Activated naive CD8-positive, alpha-beta T cell treated with anti-CD3 and anti-CD28 coated beads, Interleukin-2, amount 50 U/mL, for 16 hours (primary cell): ENCODE measurements at regions not wholly inside any gene's neighbourhood (a gene's known extent, or its start where the extent isn't known, plus 50 kb on each side); places are given as distances from the start of the nearest gene placed in this dataset.

ENCODE experiments used
- DNase-seq: peaks from one replicate; pipeline ENCODE4 v3.0.0-alpha.2; 2020; ENCODE audit warnings: low read depth, low spot score

- no peak for DNase-seq
Observed at GRCh38 chr20:60064554-60065196, 106.5 kb downstream of the CDH26 start.

DNA sequence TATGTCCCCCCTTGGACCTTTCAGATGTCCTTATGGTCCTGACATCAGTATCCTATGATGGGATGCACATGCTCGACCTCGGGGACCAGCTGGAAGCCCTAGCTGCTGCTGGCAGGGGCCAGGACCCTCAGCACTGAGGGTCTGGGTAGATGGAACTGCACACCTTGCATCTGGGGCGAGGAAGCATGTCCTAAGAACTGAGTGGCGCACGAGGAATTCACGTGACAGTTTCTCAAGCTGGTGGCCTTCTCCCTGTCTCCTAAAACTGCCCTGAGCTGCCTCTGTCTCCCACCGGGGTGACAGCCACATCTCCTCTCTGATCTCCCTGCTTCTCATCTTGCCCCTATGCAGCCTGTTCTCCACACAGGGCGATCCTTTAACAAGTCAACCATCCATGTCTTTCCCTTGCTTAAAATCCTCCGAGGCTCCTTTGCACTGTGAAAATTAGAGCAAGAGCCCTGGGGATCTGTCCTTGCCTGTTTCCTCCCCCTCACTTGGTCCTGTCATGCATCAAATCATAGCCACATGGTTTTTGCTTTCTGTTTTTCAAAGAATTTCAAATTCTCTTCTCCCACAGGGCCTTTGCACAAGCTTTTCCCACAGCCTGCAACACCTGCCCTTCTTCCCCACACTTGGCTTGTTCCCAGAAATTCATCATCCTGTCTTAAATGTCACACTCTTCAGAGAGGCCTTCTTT, 107.7 kb downstream of the CDH26 start:
- DNase-seq: no peak

- DNase-seq: no peak
Observed at GRCh38 chr20:60066438-60066823, 108.2 kb downstream of the CDH26 start.

- no peak for DNase-seq
Observed at GRCh38 chr20:60068509-60068908, 110.3 kb downstream of the CDH26 start.

DNA sequence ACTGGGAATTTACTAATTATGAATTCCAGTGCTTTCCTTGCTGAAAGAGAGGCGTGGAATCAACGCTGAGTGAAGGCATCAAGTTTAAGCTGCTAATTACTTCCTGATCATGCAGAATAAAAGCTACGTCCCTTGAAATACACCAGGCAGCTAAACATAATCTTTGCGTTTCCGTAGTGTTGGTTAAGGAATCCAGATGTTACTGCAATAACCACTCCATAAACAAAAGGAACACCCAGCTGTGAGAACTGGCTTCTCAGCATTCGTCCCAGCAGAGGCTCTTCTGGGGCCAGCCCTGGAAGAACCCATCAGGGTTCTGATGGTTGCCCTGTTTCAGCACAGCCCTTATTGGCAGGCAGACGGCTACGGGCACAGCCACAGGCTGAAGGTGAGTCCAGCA, 111.4 kb downstream of the CDH26 start:
- DNase-seq: no peak

DNA sequence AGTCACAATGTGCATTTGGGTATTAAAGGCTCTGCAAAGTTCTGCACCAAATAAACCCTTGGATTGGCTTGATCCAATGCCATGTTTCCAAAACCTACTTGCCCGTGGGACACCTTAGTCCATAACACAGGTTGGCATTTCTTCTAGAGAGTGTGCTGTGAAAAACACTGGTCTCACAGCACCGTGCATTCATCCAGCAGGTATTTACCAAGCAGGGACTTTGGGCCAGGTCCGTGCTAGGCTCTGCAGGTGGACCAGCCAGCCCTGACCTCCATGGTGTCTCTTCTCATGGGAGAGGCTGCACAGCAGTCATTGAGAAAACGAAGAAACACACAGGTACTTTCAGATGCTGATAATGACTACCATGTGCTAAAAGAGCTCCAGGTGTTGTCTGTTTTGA, 112.6 kb downstream of the CDH26 start:
- no peak for DNase-seq

- no peak for DNase-seq
Observed at GRCh38 chr20:60071965-60072364, 113.7 kb downstream of the CDH26 start.

GRCh38 chr20:60073086-60073485, 114.9 kb downstream of the CDH26 start:
- DNase-seq: no peak

DNA sequence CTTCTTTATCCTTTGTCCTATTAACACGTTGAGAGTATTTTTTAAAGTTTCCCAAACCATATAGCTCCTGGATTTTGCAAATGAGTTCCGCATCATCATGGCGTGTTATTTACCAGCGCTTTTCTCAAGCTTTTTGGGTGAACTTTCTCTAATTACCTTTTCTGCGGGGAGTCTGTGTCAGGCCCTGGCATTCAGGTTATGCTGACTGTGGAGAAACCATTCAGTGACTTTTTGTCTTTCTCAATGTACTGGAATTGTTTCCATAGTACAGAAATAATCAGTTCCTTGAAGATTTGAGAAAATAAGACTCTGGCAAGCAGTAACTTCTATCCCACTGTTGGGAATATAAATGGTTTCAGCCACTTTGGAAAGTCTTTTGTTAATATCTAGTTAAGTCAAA, 115.3 kb downstream of the CDH26 start:
- no peak for DNase-seq

- no peak for DNase-seq
Observed at GRCh38 chr20:60074276-60074675, 116.1 kb downstream of the CDH26 start.

DNA sequence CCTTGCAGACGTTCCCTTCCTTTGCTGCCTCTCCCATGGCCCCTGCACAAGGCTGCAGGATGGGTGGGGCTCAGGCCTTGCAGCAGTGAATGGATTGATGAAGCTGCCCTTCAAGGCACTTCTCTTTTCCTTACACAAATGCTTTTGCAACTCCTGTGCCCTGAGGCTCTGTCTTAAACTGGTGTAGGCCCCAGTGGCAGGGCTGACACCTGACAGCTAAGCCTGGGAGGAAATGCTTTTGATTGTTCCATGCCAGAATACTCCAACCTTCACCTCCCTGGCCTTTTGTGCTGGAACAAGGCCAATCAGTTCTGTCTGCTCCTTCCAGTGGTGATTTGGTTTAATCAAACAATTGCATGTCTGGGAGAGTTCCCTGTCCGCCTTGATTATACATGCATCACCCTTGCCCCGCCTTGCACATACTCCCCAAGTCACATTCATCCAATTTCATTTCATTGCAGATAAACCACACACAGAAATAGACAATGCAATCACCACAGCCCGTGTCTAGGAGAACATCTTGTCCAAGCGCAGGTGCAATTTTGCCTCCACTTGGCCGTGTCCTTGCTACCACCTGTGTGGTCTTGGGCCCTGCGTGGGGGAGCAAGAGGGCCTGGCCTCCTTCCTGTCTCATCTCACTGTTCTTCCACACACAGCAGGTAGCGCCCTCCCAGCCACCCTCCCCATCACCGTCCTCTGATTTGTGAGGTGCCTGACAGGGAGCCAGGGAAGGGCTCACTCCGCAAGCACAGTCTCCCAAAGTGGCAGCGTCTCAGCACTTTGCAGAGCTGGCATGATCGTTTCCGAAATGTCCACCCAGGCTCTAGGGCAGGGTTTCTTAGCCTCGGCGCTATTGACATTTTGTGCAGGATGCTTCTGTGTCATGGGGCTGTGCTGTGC, 120.4 kb downstream of the CDH26 start:
- no peak for DNase-seq

DNA sequence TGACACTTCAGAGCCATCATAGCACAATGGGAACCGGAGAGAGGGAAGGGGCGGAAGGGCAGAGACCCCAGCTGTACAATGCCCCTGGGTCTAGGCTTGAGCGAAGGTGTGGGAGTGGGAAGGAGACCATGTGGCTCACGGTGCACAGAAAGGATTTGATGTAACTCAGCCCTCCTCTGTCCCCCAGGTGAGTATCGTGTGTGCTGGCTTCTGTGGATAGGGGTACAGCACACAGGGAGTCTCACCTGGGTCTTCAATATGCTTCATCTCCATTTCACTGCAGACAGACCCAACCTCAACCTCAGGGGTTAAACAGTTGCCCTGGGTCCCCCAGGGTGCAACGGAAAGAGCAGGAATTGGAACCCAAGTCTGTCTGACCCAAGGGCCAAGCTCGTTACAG, 122.2 kb downstream of the CDH26 start:
- DNase-seq: no peak

DNA sequence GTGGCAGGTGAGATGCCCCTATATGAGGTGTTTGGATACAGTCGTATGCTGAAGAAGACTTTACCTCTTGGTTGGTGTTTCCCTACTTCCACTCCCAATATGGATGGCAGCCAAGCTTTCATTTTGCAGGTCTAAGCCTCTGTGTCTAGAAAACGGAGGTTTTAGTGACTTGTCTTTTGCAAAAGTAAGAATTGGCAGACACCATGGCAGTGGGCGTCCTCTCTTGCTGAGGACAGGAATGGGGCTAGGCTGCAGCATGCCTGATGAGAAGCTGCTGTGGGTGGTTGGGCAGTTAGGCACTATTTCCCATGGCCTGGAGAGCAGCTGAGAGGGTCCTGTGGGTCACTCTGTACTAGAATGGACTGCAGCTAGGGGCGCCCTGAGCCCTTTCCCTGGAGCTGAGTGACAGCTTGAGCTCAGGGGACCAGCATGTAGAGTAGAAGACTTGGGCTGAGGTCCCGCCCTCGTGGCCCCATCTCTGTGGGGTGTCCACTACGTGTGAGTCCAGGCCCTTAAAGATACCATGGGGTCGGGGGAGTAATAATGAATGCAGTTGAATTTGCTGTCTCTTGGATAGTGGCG, 127.4 kb downstream of the CDH26 start:
- no peak for DNase-seq

DNA sequence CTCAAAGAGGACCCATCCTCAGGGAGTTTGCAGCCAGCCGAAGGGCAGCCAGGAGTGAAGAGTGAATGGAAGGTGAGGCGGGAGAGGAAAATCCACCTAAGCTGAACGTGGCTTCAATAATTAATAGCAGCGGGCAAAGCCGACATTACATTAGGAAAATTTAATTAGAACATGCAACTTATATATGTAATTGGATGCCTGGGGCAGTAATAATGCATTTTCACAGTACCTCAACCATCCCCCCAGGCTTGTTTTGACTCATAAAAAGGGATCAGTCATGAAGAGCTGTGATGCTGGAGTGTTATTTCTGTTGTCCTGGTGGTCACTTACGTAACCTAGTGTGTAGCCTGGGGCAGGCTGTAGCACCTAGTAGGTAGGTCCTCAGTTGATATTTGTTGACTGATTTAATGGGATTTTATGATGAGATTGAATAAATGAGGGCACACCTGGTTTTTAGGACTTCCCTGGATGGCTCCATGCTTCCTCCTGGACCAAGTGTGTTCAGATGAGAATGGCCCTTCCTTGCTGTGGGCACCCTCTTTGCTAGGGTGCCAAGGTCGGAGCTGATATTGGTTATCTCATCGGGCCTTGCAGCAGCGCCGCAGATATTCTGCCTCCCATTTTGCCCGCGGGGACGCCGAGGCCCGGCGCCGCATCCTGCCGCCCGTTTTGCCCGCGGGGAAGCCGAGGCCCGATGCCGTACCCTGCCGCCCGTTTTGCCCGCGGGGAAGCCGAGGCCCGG, 128.8 kb downstream of the CDH26 start:
- DNase-seq: no peak

DNA sequence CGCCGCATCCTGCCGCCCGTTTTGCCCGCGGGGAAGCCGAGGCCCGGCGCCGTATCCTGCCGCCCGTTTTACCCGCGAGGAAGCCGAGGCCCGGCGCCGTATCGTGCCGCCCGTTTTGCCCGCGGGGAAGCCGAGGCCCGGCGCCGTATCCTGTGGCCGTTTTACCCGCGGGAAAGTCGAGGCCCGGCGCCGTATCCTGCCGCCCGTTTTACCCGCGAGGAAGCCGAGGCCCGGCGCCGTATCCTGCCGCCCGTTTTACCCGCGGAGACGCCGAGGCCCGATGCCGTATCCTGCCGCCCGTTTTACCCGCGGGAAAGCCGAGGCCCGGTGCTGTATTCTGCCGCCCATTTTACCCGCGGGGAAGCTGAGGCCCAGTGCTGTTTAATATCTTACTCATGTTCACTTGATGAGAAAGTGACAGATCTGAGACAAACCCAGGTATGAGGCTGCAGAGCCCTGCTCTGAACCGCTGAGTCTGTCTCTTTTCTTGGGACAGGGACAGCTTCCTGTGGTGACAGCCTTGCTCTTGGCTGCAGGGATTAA, 129.4 kb downstream of the CDH26 start:
- DNase-seq: no peak

DNA sequence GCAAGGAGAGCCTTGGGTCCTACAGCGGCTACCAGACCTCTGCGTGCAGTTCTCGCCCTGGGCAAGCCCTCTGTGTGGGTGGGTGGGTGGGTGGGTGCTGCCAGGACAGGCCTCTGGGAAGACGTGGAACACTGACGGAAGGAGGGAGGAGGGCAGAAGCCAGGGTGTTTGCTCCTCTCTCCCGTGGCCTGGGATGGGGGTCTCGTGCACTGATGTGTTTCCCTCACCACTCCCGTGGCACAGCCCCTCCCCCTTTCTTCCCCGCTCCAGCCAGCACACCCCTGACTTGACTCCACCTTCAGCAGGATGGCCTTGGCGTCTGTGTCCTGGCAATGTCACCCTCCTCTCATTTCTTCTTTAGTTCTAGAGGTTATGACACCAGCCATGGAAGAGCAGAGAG, 130.0 kb downstream of the CDH26 start:
- no peak for DNase-seq

- no peak for DNase-seq
Observed at GRCh38 chr20:60090631-60091030, 132.4 kb downstream of the CDH26 start.

DNA sequence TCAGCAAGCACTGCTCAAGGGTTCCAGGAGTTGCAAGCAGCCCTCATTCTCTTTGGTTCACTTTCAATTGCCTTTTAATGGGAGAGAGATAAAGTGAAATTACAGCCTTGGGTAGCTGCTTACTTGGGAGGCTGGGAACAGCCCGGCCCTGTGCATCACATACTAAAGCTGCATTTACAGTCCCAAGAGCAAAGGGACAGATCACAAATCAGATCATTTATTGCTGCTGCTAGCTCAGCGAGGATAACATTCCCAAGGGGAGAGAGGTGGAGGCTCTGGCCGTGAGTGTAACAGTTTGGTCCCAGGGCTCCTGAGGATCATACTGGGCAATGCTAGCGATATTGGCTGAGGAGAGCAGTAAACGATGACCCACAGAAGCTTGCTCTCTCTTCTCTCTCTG, 133.1 kb downstream of the CDH26 start:
- DNase-seq: no peak

- no peak for DNase-seq
Observed at GRCh38 chr20:60091861-60092260, 133.6 kb downstream of the CDH26 start.

GRCh38 chr20:60092729-60093128, 134.5 kb downstream of the CDH26 start:
- no peak for DNase-seq

GRCh38 chr20:60095456-60095855, 137.2 kb downstream of the CDH26 start:
- no peak for DNase-seq
